ENCODE measurements at regions not wholly inside any gene's neighbourhood (a gene's known extent, or its start where the extent isn't known, plus 50 kb on each side); places are given as distances from the start of the nearest gene placed in this dataset.

- TF ChIP-seq SMC3 (conservative IDR thresholded peaks at IDR 0.05; ENCODE audit: poor library complexity) (no peak), CTCF (IDR thresholded peaks at IDR 0.05; ENCODE audit: poor library complexity, severe bottlenecking) (no peak), RAD21 (conservative IDR thresholded peaks at IDR 0.05) (no peak), EZH2 (IDR thresholded peaks at IDR 0.05; ENCODE audit: borderline replicate concordance, insufficient read depth, low read length, poor library complexity, severe bottlenecking) (no peak), REST (IDR thresholded peaks at IDR 0.05; ENCODE audit: borderline replicate concordance) (no peak), TAF1 (IDR thresholded peaks at IDR 0.05; ENCODE audit: low read depth) (no peak), POLR2AphosphoS5 (IDR thresholded peaks at IDR 0.05) (no peak), EP300 (conservative IDR thresholded peaks at IDR 0.05; ENCODE audit: poor library complexity, severe bottlenecking) (no peak)
Observed at GRCh38 chr16:76204249-76204648, 73.0 kb upstream of the CNTNAP4 start.

Measured in neural cell (in vitro differentiated cells).